BLaER1 (cell line): ENCODE measurements at regions not wholly inside any gene's neighbourhood (a gene's known extent, or its start where the extent isn't known, plus 50 kb on each side); places are given as distances from the start of the nearest gene placed in this dataset.

Source experiments
- H3K27ac ChIP-seq: shearing (Covaris generic); formaldehyde crosslinking; 2 replicates; pipeline ENCODE4 v1.8.1; 2022
- H3K27me3 ChIP-seq: shearing (Covaris generic); formaldehyde crosslinking; 2 replicates; pipeline ENCODE4 v1.8.1; 2022
- H3K36me3 ChIP-seq: shearing (Covaris generic); formaldehyde crosslinking; 2 replicates; pipeline ENCODE4 v1.8.1; 2022
- H3K4me1 ChIP-seq: shearing (Covaris generic); formaldehyde crosslinking; 2 replicates; pipeline ENCODE4 v1.8.1; 2022
- H3K4me2 ChIP-seq: shearing (Covaris generic); formaldehyde crosslinking; 2 replicates; pipeline ENCODE4 v1.8.1; 2022
- H3K4me3 ChIP-seq: shearing (Covaris generic); formaldehyde crosslinking; 2 replicates; pipeline ENCODE4 v1.8.1; 2022
- H3K9ac ChIP-seq: shearing (Covaris generic); formaldehyde crosslinking; 2 replicates; pipeline ENCODE4 v1.8.1; 2022
- H3K9me3 ChIP-seq: shearing (Covaris generic); formaldehyde crosslinking; 2 replicates; pipeline ENCODE4 v1.8.1; 2022
- H4K20me1 ChIP-seq: shearing (Covaris generic); formaldehyde crosslinking; 2 replicates; pipeline ENCODE4 v1.8.1; 2022
- Cebpa-rat ChIP-seq: shearing (Covaris generic); IDR thresholded peaks from 2 replicates; pipeline ENCODE4 v1.8.1; 2022

GRCh38 chr4:128394778-128395177 lies 107.2 kb upstream of the PGRMC2 start:
- Histone ChIP-seq H3K4me1 (no peaks in the 10 kb centered on the region), H3K27me3 (no peaks in the 10 kb centered on the region), H3K9me3 (no peaks in the 10 kb centered on the region), H3K36me3 (no peaks in the 10 kb centered on the region), H4K20me1 (no peaks in the 10 kb centered on the region), H3K27ac (no peak overlapping the region), H3K4me3 (no peak overlapping the region), H3K4me2 (no peak overlapping the region), H3K9ac (no peak overlapping the region)
- TF ChIP-seq Cebpa-rat = no peak

DNA sequence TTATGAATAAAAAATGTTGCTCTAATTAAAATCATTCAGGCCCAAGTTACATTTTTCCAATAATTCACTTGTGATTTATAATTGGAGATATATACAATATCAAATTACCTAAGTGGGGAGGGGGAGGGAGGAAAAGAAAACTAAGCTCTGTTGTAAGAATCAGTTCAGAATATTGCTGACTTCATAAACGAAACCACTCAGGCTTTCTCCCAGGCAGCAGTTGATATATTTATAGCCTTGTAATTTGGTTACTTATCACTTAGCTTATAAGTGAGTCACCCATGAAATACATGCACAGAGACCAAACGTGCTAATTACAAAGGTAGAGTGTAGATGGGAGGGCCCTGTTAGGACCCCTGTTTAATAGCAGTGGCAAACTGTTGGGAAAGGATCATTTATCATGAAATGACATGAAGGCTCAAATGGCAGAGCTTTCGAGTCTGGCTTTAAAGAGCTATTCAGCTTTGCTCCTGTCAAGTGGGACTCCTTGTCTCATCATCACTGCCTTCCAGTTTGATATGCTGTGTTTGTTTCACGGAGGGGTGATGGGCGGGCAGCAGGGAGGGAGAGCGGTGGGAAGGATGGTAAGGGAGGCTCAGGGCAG lies 105.6 kb upstream of the PGRMC2 start:
- Histone ChIP-seq H3K36me3 (no peaks in the 10 kb centered on the region), H3K4me1 (no peaks in the 10 kb centered on the region), H3K27me3 (no peaks in the 10 kb centered on the region), H3K27ac (no peak overlapping the region), H3K4me3 (no peak overlapping the region), H3K9me3 (no peaks in the 10 kb centered on the region), H3K4me2 (no peak overlapping the region), H4K20me1 (no peaks in the 10 kb centered on the region), H3K9ac (no peak overlapping the region)
- TF ChIP-seq Cebpa-rat = no peak

- Histone ChIP-seq H3K9me3 (no peaks in the 10 kb centered on the region), H3K27me3 (no peaks in the 10 kb centered on the region), H3K36me3 (no peaks in the 10 kb centered on the region), H4K20me1 (no peaks in the 10 kb centered on the region), H3K9ac (no peak overlapping the region), H3K4me3 (no peak overlapping the region), H3K27ac (no peak overlapping the region), H3K4me2 (no peak overlapping the region), H3K4me1 (no peaks in the 10 kb centered on the region)
- no peak for TF ChIP-seq Cebpa-rat
Observed at GRCh38 chr4:128390475-128390996, 102.9 kb upstream of the PGRMC2 start.

DNA sequence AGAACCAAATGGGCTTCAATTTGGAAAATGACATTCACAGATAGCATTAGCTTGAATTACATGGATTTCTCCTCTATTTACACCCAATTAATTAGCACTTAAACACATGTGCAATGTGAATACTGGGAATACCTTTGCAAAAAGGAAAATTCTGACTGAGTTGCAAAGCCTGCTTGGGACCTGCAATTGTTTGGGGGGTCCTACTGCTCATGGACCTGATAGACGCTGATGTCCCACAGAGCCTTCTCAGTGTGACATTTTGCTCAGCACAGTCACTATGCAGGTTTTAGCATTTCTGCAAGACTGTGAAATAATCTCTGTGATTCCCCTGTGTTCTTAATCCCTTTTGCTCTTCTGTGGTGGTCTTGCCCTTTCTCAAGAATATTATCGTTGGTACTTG lies 101.2 kb upstream of the PGRMC2 start:
- no peaks in the 10 kb centered on the region for H4K20me1 ChIP-seq
- H3K27ac ChIP-seq = no peak overlapping the region
- no peak overlapping the region for H3K4me2 ChIP-seq
- H3K36me3 ChIP-seq = no peaks in the 10 kb centered on the region
- H3K9ac ChIP-seq = no peak overlapping the region
- no peaks in the 10 kb centered on the region for H3K4me1 ChIP-seq
- no peaks in the 10 kb centered on the region for H3K9me3 ChIP-seq
- H3K27me3 ChIP-seq = no peaks in the 10 kb centered on the region
- no peak for TF ChIP-seq Cebpa-rat
- H3K4me3 ChIP-seq = no peak overlapping the region

DNA sequence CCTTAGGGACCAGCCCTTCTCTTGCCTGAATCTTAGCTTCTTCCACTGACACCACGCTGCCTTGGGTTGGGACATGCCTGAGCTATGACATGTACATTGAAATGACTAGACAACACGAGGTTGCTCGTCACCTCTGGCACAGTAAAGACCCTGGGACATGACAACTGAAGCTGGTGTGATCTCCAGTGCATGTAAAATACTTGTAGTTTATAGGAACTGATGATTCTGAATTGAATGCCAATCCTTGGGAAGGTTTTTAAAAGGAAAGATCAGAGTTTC lies 100.7 kb upstream of the PGRMC2 start:
- Histone ChIP-seq H3K27ac (no peak overlapping the region), H3K4me1 (no peaks in the 10 kb centered on the region), H4K20me1 (no peaks in the 10 kb centered on the region), H3K36me3 (no peaks in the 10 kb centered on the region), H3K9ac (no peak overlapping the region), H3K9me3 (no peaks in the 10 kb centered on the region), H3K27me3 (no peaks in the 10 kb centered on the region), H3K4me3 (no peak overlapping the region), H3K4me2 (no peak overlapping the region)
- no peak for TF ChIP-seq Cebpa-rat

GRCh38 chr4:128387600-128388351 lies 100.2 kb upstream of the PGRMC2 start:
- H3K27me3 ChIP-seq = no peaks in the 10 kb centered on the region
- no peak overlapping the region for H3K4me2 ChIP-seq
- H3K4me3 ChIP-seq = no peak overlapping the region
- H4K20me1 ChIP-seq = no peaks in the 10 kb centered on the region
- no peaks in the 10 kb centered on the region for H3K36me3 ChIP-seq
- H3K9me3 ChIP-seq = no peaks in the 10 kb centered on the region
- H3K4me1 ChIP-seq = no peaks in the 10 kb centered on the region
- TF ChIP-seq Cebpa-rat = no peak
- no peak overlapping the region for H3K9ac ChIP-seq
- H3K27ac ChIP-seq = no peak overlapping the region

DNA sequence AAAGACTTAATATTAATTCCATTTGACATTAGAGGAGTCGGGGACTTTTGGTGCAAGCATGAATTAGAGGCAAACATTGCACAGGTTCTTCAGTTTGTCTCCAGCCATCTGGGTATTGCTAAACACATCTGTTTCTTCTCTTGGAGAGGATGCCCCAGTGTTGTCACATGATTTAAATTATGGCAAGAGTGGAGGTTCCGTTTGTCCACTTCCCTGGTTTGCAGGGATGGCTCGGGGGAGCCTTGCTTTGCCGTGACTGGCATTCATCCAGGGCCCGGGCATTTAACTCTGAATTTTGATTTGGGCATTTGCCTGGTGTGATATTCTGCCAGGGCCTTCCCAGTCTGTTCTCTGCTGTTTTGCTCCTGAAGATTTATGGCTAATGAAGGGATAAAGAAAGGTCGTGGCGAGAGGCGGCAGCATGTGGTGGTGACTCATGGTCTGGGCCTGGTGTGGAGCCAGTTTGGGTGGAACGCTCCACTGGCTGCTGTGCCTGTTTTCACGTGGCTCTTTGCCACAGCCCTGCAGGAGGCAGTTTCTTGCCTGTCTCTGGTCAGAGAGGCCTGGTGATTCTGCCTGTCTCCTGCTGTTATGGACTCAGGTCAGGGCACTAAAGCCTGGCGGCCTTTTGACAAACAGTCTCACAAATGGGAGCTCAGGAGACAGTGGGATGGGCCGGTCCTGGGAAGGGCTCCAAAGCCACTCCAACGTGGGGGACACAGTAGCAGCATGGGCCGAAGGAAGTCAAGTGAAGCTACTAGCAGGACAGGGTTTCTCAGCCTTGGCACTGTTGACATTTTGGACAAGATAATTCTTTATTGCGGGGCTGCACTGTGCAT lies 99.4 kb upstream of the PGRMC2 start:
- H3K4me1 ChIP-seq = no peaks in the 10 kb centered on the region
- H3K9me3 ChIP-seq = no peaks in the 10 kb centered on the region
- H3K27ac ChIP-seq = no peak overlapping the region
- H4K20me1 ChIP-seq = no peaks in the 10 kb centered on the region
- no peak overlapping the region for H3K9ac ChIP-seq
- no peak for TF ChIP-seq Cebpa-rat
- H3K4me2 ChIP-seq = no peak overlapping the region
- H3K27me3 ChIP-seq = no peaks in the 10 kb centered on the region
- H3K4me3 ChIP-seq = no peak overlapping the region
- no peaks in the 10 kb centered on the region for H3K36me3 ChIP-seq

DNA sequence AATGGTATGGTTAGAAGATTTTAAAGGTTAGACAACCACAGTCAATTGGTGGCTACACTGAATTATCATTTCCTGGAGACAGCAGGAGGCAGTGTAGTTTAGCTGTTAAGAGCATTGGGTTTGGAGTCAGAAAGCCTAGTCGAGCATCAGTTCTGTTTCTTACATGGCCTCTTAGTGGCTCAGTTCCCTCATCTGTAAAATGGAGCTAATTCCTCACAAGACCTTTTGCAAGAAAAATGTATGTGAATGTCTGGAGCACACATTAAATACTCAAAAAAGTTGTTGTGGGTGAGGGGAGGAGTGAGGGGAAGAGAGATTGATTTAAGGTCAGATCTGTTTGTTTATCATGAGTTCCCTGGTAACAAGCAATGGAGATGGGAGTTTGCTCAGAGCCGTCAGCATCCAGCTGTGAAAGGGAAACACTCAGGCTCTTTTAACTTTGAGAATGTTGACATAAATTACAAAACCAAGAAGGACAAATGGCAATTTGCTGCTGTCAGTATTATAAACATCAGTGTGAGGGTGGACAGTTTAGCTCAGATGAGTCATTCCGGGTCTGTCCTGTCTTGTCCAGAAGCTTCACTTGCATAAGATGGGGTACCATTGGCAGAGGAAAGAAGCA lies 98.2 kb upstream of the PGRMC2 start:
- H3K4me1 ChIP-seq = no peaks in the 10 kb centered on the region
- H3K36me3 ChIP-seq = no peaks in the 10 kb centered on the region
- no peaks in the 10 kb centered on the region for H4K20me1 ChIP-seq
- no peak overlapping the region for H3K4me2 ChIP-seq
- no peaks in the 10 kb centered on the region for H3K9me3 ChIP-seq
- H3K27me3 ChIP-seq = no peaks in the 10 kb centered on the region
- H3K9ac ChIP-seq = no peak overlapping the region
- no peak for TF ChIP-seq Cebpa-rat
- no peak overlapping the region for H3K27ac ChIP-seq
- H3K4me3 ChIP-seq = no peak overlapping the region

GRCh38 chr4:128384765-128385598 lies 97.4 kb upstream of the PGRMC2 start:
- Histone ChIP-seq H3K4me1 (no peaks in the 10 kb centered on the region), H3K9me3 (no peaks in the 10 kb centered on the region)

More at GRCh38 chr4:128384765-128385598, 97.4 kb upstream of the PGRMC2 start:
- no peak overlapping the region for H3K9ac ChIP-seq
- H3K27me3 ChIP-seq = no peaks in the 10 kb centered on the region
- no peak overlapping the region for H3K4me3 ChIP-seq
- TF ChIP-seq Cebpa-rat = no peak
- no peaks in the 10 kb centered on the region for H3K36me3 ChIP-seq
- no peaks in the 10 kb centered on the region for H4K20me1 ChIP-seq
- H3K4me2 ChIP-seq = no peak overlapping the region
- no peak overlapping the region for H3K27ac ChIP-seq
